HG02623 (cell line): ENCODE measurements at regions not wholly inside any gene's neighbourhood (a gene's known extent, or its start where the extent isn't known, plus 50 kb on each side); places are given as distances from the start of the nearest gene placed in this dataset.

Experiments
- ATAC-seq: cut with Tn5 transposase; IDR thresholded peaks from one replicate; pipeline ENCODE4 v1.9.1; 2021; ENCODE audit warnings: moderate library complexity; ENCODE audit not compliant: unreplicated experiment

- no peak for ATAC-seq
These were observed 54.0 kb upstream of the ZMIZ1 start for GRCh38 chr10:79014796-79015195.

- no peak for ATAC-seq
These were observed 50.8 kb upstream of the ZMIZ1 start for GRCh38 chr10:79017882-79018520.

GRCh38 chr10:79018521-79019011 is 50.2 kb upstream of the ZMIZ1 start:
- ATAC-seq, result no peak
